A673 (cell line): ENCODE measurements at regions not wholly inside any gene's neighbourhood (a gene's known extent, or its start where the extent isn't known, plus 50 kb on each side); places are given as distances from the start of the nearest gene placed in this dataset.

Source experiments
- BruUV-seq: library from RNA; stranded (reverse); fragments of 400-500 nt; replicated peaks from 2 replicates; lab custom pipeline; 2021; lab: Mats Ljungman, UMichigan
- CTCF ChIA-PET: fragments of 300-600 bp; sonication (Branson Sonifier 250); formaldehyde crosslinking; loops from one replicate; lab custom pipeline; 2022; ENCODE audit warnings: antibody characterized with exemption; lab: Charles Lee
- POLR2A ChIA-PET: fragments of 300-600 bp; sonication (Branson Sonifier 250); formaldehyde crosslinking; loops from one replicate; lab custom pipeline; 2022; ENCODE audit warnings: antibody characterized with exemption; ENCODE audit not compliant: low non-redundant PET; lab: Charles Lee
- DNase-seq: peaks from one replicate; pipeline ENCODE4 v3.0.0-alpha.2; 2015; ENCODE audit warnings: low spot score
- H3K27ac ChIP-seq: fragments of 200-600 bp; sonication (generic); 2 replicates; pipeline ENCODE4 v1.5.1; 2016; ENCODE audit warnings: mixed run types, low read depth, mild to moderate bottlenecking, mixed read lengths, antibody characterized with exemption, low read length; ENCODE audit not compliant: poor library complexity, severe bottlenecking
- H3K27me3 ChIP-seq: fragments of 200-600 bp; sonication (generic); replicated peaks from 2 replicates; pipeline ENCODE4 v1.6.1; 2017; ENCODE audit warnings: mixed run types, low read depth, mild to moderate bottlenecking, mixed read lengths, antibody characterized with exemption, low read length; ENCODE audit not compliant: insufficient read depth, poor library complexity
- H3K36me3 ChIP-seq: fragments of 200-600 bp; sonication (generic); 2 replicates; pipeline ENCODE4 v1.6.1; 2016; ENCODE audit warnings: mixed run types, mild to moderate bottlenecking, mixed read lengths, antibody characterized with exemption, low read length; ENCODE audit not compliant: insufficient read depth, poor library complexity, severe bottlenecking
- H3K4me1 ChIP-seq: fragments of 200-600 bp; sonication (generic); 2 replicates; pipeline ENCODE4 v1.6.1; 2017; ENCODE audit warnings: mixed run types, mild to moderate bottlenecking, mixed read lengths, antibody characterized with exemption, low read length; ENCODE audit not compliant: insufficient read depth, poor library complexity, severe bottlenecking
- H3K4me3 ChIP-seq: fragments of 200-600 bp; sonication (generic); 2 replicates; pipeline ENCODE4 v1.5.1; 2016; ENCODE audit warnings: low read depth, mixed run types, mild to moderate bottlenecking, mixed read lengths, low read length; ENCODE audit not compliant: poor library complexity, severe bottlenecking
- H3K9me3 ChIP-seq: fragments of 200-600 bp; sonication (generic); 2 replicates; pipeline ENCODE4 v1.6.1; 2016; ENCODE audit warnings: mixed run types, low read depth, mild to moderate bottlenecking, mixed read lengths, antibody characterized with exemption, low read length; ENCODE audit not compliant: poor library complexity, severe bottlenecking
- EZH2 ChIP-seq: fragments of 200-600 bp; sonication (generic); IDR thresholded peaks from 2 replicates; pipeline ENCODE4 v1.6.1; 2017; ENCODE audit warnings: borderline replicate concordance, low read depth, mild to moderate bottlenecking, mixed read lengths, antibody characterized with exemption, low read length; ENCODE audit not compliant: poor library complexity, severe bottlenecking
- intact Hi-C: fragments of 100-400 bp; cut with micrococcal nuclease; formaldehyde crosslinking; loops from one replicate; pipeline ENCODE4 v1.10.0; 2022; ENCODE audit not compliant: unreplicated experiment
- TF ChIP-seq, protein P1 (sequence below): fragments of 300-800, 200-600 bp; sonication (generic); conservative IDR thresholded peaks from 2 replicates; pipeline ENCODE4 v1.5.1; 2017; ENCODE audit warnings: low read depth, mild to moderate bottlenecking, antibody characterized with exemption, low read length, moderate library complexity, mixed read lengths

DNA sequence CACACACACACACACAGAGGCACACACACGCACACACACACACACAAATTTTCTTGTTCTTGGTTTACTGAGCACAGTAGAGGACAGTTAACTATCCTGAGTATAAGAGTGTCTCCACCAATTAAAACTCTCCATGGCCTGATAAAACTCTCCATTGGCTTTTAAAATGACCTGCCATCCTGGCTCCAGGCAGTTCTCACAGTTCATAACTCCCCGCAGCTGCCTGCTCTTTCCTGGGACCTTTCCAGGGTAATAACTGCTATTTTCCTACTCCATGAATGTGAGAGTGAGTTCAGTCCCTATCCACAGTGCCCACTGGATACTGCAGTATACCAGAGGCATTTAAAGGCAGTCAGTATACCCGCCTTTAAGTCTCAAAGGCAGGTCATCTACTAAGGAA is 351.5 kb downstream of the PLPP3 start:
- H3K27ac ChIP-seq, result no peak overlapping the region
- TF ChIP-seq, protein P1, sequence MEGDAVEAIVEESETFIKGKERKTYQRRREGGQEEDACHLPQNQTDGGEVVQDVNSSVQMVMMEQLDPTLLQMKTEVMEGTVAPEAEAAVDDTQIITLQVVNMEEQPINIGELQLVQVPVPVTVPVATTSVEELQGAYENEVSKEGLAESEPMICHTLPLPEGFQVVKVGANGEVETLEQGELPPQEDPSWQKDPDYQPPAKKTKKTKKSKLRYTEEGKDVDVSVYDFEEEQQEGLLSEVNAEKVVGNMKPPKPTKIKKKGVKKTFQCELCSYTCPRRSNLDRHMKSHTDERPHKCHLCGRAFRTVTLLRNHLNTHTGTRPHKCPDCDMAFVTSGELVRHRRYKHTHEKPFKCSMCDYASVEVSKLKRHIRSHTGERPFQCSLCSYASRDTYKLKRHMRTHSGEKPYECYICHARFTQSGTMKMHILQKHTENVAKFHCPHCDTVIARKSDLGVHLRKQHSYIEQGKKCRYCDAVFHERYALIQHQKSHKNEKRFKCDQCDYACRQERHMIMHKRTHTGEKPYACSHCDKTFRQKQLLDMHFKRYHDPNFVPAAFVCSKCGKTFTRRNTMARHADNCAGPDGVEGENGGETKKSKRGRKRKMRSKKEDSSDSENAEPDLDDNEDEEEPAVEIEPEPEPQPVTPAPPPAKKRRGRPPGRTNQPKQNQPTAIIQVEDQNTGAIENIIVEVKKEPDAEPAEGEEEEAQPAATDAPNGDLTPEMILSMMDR, result no peak
- no peak for TF ChIP-seq EZH2
- no peaks in the 10 kb centered on the region for H3K27me3 ChIP-seq
- H3K9me3 ChIP-seq, result no peaks in the 10 kb centered on the region
- H3K36me3 ChIP-seq, result no peaks in the 10 kb centered on the region
- no TSS peak for BruUV-seq
- DNase-seq, result no peak
- POLR2A ChIA-PET, result no interaction called here
- no peak overlapping the region for H3K4me3 ChIP-seq
- intact Hi-C loops, result no loop called here
- CTCF ChIA-PET, result no interaction called here
- no peaks in the 10 kb centered on the region for H3K4me1 ChIP-seq

DNA sequence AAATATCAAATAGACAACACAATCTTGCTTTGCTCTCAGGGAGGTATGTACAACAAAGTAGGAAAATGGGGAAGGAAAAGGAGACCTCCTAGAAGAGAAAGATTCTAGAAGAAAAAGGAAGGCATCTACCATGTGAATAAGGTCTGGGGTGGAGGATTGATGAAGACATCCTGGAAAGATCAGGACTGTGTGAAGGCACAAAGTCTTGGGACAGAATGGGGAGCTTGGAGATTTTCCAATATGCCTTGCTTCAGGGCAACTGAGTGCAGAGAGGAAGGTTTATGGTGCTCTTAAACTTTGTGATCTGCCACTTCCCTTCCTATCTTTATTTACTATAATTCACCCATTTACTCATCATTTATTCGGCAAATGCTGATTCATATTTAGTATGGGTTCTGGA is 352.0 kb downstream of the PLPP3 start:
- ChIA-PET POLR2A (no interaction called here), CTCF (no interaction called here)
- H3K4me3 ChIP-seq, result no peak overlapping the region
- no TSS peak for BruUV-seq
- intact Hi-C loops, result no loop called here
- H3K9me3 ChIP-seq, result no peaks in the 10 kb centered on the region
- no peaks in the 10 kb centered on the region for H3K27me3 ChIP-seq
- no peak overlapping the region for H3K27ac ChIP-seq
- TF ChIP-seq, protein P1, result no peak
- no peaks in the 10 kb centered on the region for H3K4me1 ChIP-seq
- no peaks in the 10 kb centered on the region for H3K36me3 ChIP-seq
- DNase-seq, result no peak

DNA sequence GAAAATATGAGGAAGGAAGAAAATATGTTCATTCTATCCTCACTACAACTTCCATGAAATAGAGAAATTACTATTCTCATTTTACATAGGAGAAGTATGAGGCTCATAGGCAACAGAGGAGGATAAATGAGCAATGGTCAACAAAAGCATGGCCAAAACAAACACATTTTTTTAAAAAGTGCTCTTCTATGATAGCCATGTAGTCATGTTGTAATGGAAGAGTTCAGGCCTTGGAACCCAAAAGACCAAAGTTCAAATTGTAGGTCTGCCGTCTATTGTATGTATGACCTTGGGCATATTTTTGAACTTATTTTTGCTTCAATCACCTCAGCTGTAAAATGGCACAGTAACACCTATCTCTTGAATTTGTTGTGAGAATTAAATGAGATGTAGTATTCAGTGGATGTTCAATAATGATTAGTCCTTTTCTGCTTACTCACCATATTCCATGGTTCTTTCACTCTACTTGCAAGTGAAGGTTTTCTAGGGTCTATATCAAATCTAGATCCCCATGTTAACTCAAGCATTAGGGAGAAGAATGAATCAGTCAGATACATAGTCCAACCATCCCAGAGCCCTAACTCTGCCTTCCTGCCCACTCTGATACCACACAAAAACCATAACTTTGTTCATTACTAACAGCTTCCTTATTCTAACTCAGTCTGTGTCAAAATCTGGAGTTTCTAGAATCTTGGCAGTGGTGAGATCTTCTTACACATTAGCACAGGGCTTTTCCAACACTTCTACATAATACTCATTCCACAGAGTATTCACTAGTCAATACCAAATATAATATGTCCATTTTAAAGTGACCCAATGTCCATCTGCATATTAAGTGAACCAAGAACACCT is 353.2 kb downstream of the PLPP3 start:
- no peaks in the 10 kb centered on the region for H3K4me1 ChIP-seq
- no peaks in the 10 kb centered on the region for H3K27me3 ChIP-seq
- no peak for TF ChIP-seq EZH2
- TF ChIP-seq, protein P1, result no peak
- POLR2A ChIA-PET, result no interaction called here
- H3K27ac ChIP-seq, result no peak overlapping the region
- DNase-seq, result no peak
- CTCF ChIA-PET, result no interaction called here
- H3K36me3 ChIP-seq, result no peaks in the 10 kb centered on the region
- H3K9me3 ChIP-seq, result no peaks in the 10 kb centered on the region
- BruUV-seq, result no TSS peak
- intact Hi-C loops, result no loop called here
- H3K4me3 ChIP-seq, result no peak overlapping the region
